Endodermal cell (in vitro differentiated cells): ENCODE measurements at regions not wholly inside any gene's neighbourhood (a gene's known extent, or its start where the extent isn't known, plus 50 kb on each side); places are given as distances from the start of the nearest gene placed in this dataset.

Experiments used
- DNase-seq: peaks from one replicate; pipeline ENCODE4 v3.0.0-alpha.2; 2017
- H3K27ac ChIP-seq: 2 replicates; pipeline ENCODE4 v1.5.1; 2013; ENCODE audit warnings: mild to moderate bottlenecking, low read depth, low read length, moderate library complexity
- H3K27me3 ChIP-seq: 2 replicates; pipeline ENCODE4 v1.6.1; 2013; ENCODE audit warnings: mild to moderate bottlenecking, low read length, moderate library complexity; ENCODE audit not compliant: insufficient read depth, control insufficient read depth, poor library complexity, severe bottlenecking
- H3K36me3 ChIP-seq: 2 replicates; pipeline ENCODE4 v1.7.0; 2013; ENCODE audit warnings: mild to moderate bottlenecking, low read length, moderate library complexity; ENCODE audit not compliant: control insufficient read depth, insufficient read depth
- H3K4me1 ChIP-seq: one replicate; pipeline ENCODE4 v1.7.0; 2013; ENCODE audit warnings: low read length; ENCODE audit not compliant: control insufficient read depth, insufficient read depth
- H3K4me3 ChIP-seq: 2 replicates; pipeline ENCODE4 v1.5.1; 2013; ENCODE audit warnings: mild to moderate bottlenecking, low read length, moderate library complexity
- H3K9ac ChIP-seq: 2 replicates; pipeline ENCODE4 v1.6.1; 2013; ENCODE audit warnings: mild to moderate bottlenecking, low read length, moderate library complexity; ENCODE audit not compliant: poor library complexity, severe bottlenecking; ENCODE audit errors: extremely low read depth
- H3K9me3 ChIP-seq: 2 replicates; pipeline ENCODE4 v1.6.1; 2013; ENCODE audit warnings: mild to moderate bottlenecking, low read length, moderate library complexity; ENCODE audit not compliant: control insufficient read depth
- H3K27ac Mint-ChIP-seq: 2 replicates; pipeline ENCODE4 v1.8.0; 2020; ENCODE audit warnings: mixed read lengths
- H3K27me3 Mint-ChIP-seq: 2 replicates; pipeline ENCODE4 v1.8.0; 2021; ENCODE audit warnings: mild to moderate bottlenecking, mixed read lengths; ENCODE audit not compliant: insufficient read depth
- H3K36me3 Mint-ChIP-seq: 2 replicates; pipeline ENCODE4 v1.8.0; 2020; ENCODE audit warnings: low read depth, mixed read lengths
- H3K4me1 Mint-ChIP-seq: 2 replicates; pipeline ENCODE4 v1.8.0; 2020; ENCODE audit warnings: mixed read lengths
- H3K4me3 Mint-ChIP-seq: 2 replicates; pipeline ENCODE4 v1.8.0; 2020; ENCODE audit warnings: mild to moderate bottlenecking, moderate library complexity, mixed read lengths
- H3K9me3 Mint-ChIP-seq: 2 replicates; pipeline ENCODE4 v1.8.0; 2020; ENCODE audit warnings: mild to moderate bottlenecking, mixed read lengths
- CTCF ChIP-seq: fragments of 200-600 bp; sonication (generic); conservative IDR thresholded peaks from 2 replicates; pipeline ENCODE4 v1.5.0; 2021; ENCODE audit warnings: antibody characterized with exemption, mild to moderate bottlenecking
- WGBS, 2 experiments: methylation state at CpG; one replicate each; pipeline versions ENCODE4 v1.1.5 to v1.1.7; 2013; ENCODE audit warnings: missing lambda C conversion rate in 2 of 2, mixed read lengths in 1 of 2; ENCODE audit not compliant: insufficient coverage in 1 of 2, insufficient read length in 1 of 2; 5-methylcytosine and 5-hydroxymethylcytosine counted together

GRCh38 chr13:55583953-55584593, 1556.6 kb upstream of the PRR20A start:
- Histone ChIP-seq H3K9ac (no peak overlapping the region), H3K36me3 (no peaks in the 10 kb centered on the region), H3K9me3 (no peaks in the 10 kb centered on the region), H3K4me1 (no peaks in the 10 kb centered on the region), H3K27ac (no peak overlapping the region), H3K4me3 (no peak overlapping the region), H3K27me3 (no peaks in the 10 kb centered on the region)
- H3K4me1 Mint-ChIP-seq = peaks cover 39% of the 10 kb centered on the region
- TF ChIP-seq CTCF = no peak
- H3K27ac Mint-ChIP-seq = peak overlapping the region; percentile 95
- H3K27me3 Mint-ChIP-seq = peaks cover 33% of the 10 kb centered on the region
- H3K9me3 Mint-ChIP-seq = no peaks in the 10 kb centered on the region
- peak overlapping the region; percentile 64 for H3K4me3 Mint-ChIP-seq
- 53 to 60% methylated on average over 1 to 6 of the region's 6 CpGs for WGBS, 2 experiments
- peak; percentile 69 for DNase-seq
- peaks cover 7% of the 10 kb centered on the region for H3K36me3 Mint-ChIP-seq

GRCh38 chr13:55602784-55603183, 1537.9 kb upstream of the PRR20A start:
- no peak for TF ChIP-seq CTCF
- Mint-ChIP-seq H3K27ac (no peak overlapping the region), H3K4me1 (no peaks in the 10 kb centered on the region), H3K4me3 (no peak overlapping the region), H3K27me3 (no peaks in the 10 kb centered on the region), H3K36me3 (peaks cover 2% of the 10 kb centered on the region), H3K9me3 (peaks cover 9% of the 10 kb centered on the region)
- no CpG with 5 or more reads among the region's 1 CpG for WGBS, 2 experiments
- Histone ChIP-seq H3K9ac (no peak overlapping the region), H3K4me1 (no peaks in the 10 kb centered on the region), H3K4me3 (no peak overlapping the region), H3K27me3 (no peaks in the 10 kb centered on the region), H3K27ac (no peak overlapping the region), H3K36me3 (no peaks in the 10 kb centered on the region), H3K9me3 (no peaks in the 10 kb centered on the region)
- DNase-seq = no peak

GRCh38 chr13:55606045-55606665, 1534.6 kb upstream of the PRR20A start:
- Histone ChIP-seq H3K9me3 (no peaks in the 10 kb centered on the region), H3K4me3 (no peak overlapping the region), H3K36me3 (no peaks in the 10 kb centered on the region), H3K4me1 (no peaks in the 10 kb centered on the region), H3K27me3 (no peaks in the 10 kb centered on the region), H3K9ac (no peak overlapping the region), H3K27ac (no peak overlapping the region)
- no peak for DNase-seq
- peaks cover 2% of the 10 kb centered on the region for H3K36me3 Mint-ChIP-seq
- H3K9me3 Mint-ChIP-seq = peaks cover 9% of the 10 kb centered on the region
- 84 to 94% methylated on average over 2 to 20 of the region's 20 CpGs for WGBS, 2 experiments
- no peak for TF ChIP-seq CTCF
- H3K27ac Mint-ChIP-seq = no peak overlapping the region
- no peaks in the 10 kb centered on the region for H3K4me1 Mint-ChIP-seq
- no peak overlapping the region for H3K4me3 Mint-ChIP-seq
- no peaks in the 10 kb centered on the region for H3K27me3 Mint-ChIP-seq
